Fibroblast of skin of right biceps (primary cell): ENCODE measurements at regions not wholly inside any gene's neighbourhood (a gene's known extent, or its start where the extent isn't known, plus 50 kb on each side); places are given as distances from the start of the nearest gene placed in this dataset.
"Not testable (repeated sequence)": the region's sequence is repeated elsewhere in the genome, so short reads cannot be mapped to it uniquely, and the experiment has no call there.

Source experiments
- DNase-seq: peaks from one replicate; pipeline ENCODE4 v3.0.0-alpha.2; 2013

DNA sequence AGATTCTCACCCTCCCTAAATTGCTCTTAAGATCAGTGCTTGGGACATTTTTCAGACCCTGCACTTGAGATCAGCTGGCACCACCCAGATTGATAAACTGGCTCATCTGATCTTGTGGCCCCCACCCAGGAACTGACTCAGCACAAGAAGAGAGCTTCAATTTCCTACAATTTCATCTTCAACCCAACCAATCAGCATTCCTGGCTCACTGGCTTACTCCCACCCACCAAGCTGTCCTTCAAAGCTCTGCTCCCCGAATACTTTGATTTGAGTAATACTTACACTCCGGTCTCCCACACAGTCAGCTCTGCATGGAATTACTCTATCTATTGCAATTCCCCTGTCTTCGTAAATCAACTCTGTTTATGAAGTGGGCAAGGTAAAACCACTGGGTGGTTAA is 461.9 kb upstream of the RGS18 start:
- DNase-seq, result peak; percentile 3

DNA sequence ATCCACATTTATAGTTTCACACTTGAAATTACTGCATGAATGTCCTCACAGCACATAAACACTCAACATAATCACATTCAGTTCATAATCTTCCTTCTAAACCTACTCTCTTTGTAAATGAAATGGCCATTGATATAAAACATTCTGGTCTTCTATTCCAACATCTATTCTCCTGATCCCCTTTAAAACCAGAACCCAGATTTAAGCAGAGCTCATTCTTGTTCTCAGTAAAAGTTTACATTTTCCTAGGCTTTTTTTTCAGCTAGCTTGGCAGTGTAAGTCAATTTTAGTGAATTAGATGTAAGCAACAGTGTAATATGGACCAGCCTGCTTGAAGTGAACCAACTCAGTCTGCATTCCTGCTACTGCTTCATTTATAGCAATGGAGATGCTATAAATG is 460.7 kb upstream of the RGS18 start:
- DNase-seq, result no peak

DNA sequence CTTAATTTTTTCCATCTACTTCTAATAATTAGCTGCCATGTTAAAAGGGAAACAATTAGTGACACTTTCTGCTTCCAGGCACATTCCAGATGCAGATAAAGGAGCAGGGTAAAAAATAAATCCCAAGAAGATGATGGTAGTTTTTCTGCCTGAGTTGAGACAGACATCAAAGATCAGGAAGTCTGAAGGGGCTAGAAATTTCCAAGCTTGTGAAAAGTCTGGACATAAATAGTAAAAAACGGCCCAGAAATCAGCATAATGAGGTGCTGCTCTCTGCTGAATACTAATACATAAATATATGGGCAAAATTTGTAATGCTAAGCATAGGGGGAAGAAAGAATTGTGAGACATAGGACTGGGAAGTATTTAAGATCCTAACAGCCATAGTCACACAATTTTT is 460.0 kb upstream of the RGS18 start:
- no peak for DNase-seq

DNA sequence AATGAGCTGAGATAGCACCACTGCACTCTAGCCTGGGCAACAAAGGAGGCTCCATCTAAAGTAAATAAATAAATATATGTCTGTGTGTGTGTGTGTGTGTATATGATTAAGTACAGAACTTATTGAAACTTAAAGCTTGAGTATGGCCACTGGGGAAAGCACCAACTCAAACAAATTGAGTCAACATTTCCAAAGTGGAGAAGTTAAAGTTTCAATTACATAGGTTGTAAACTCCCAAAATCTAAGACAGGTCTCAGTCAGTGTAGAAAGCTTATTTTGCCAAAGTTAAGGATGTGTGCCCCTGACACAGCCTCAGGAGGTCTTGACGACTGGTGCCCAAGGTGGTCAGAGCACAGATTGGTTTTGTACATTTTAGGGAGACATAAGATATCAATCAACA is 458.9 kb upstream of the RGS18 start:
- no peak for DNase-seq

DNA sequence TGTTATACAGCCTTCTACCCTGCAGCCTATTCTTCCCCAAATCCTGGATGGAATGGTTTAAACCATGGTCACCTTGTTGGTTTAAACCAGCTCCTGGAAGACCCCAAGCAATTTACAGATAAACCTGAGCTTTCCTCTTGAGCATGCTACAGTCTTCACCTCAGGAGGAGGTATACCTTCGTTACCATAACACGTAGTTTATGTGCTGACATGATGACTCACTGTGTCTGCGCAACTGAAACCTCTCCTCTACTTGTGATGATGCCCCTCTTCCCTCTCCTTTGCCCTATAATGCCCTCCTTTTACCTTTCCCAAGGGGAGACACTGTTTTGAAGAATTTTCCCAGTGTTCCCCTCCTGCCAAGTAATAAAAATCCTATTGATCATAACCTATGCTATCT is 457.3 kb upstream of the RGS18 start:
- DNase-seq, result no peak

DNA sequence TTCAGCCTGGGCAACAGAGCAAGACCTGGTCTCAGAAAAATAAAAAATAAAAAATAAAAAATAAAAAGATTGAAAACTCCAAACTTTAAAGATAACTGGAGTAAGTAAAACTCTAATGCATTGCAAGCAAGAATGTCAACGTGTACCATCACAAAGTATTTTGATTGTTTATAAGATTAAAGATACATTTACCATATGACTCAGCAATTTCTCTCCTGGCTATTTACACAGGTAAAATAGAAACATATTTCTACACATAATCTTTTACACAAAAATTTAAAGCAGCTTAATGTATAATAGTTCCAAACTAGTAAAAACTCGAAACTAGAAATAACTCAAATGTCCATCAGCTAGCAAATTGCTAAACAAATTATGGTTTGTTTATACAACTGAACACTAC is 456.1 kb upstream of the RGS18 start:
- no peak for DNase-seq

DNA sequence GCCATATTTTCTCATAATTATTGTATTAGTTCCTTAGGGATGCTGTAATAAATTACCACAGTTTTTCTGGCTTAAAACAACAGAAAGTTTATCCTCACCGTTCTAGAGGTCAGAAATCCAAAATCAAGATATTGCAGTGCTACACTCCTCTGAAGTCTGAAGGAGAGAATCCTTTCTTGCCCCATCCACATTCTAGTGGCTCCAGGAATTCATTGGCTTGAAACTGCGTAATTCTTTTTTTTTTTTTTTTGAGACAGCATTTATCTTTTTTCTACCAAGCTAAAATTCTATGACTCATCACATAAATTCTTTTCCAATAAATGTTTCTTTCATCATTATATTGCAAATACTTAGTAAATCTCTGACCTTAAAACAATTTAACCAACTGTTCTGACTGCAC is 451.0 kb upstream of the RGS18 start:
- peak; percentile 49 for DNase-seq

DNA sequence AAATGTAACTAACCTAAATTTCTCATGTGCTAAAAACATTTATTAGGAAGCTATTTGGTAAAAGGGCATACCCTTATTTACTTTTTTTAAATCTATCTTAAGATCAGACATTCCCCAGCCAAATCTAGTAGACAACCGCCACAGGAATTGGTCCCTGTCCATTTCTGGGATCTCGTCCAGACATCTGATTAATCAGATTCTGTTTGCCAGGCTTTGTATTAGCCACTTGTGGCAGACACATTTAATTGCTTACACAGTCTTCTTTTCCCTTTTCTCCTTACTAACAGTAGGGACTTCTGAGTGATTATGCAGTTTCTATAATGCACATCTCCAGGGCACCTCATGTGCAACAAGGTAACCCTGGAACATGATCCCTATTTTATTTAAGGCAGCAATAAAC is 449.0 kb upstream of the RGS18 start:
- DNase-seq, result peak; percentile 31

DNA sequence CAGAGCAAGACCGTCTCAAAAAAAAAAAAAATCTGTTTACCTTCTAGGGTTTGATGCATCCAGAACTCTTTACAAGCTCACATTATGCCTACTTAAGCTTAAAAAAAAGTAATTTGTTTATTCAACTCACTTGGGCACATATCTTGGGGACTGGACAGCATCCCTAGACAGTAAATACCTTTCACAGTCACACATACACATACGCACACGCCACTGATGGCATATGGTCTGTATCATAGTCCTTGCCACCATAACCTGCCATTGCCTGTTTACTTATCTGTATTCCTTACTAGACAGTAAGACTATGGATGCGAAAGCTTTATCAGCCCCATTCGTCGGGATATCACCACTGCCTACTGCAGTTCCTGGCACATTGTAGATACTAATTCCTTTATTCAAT is 446.3 kb upstream of the RGS18 start:
- no peak for DNase-seq

DNA sequence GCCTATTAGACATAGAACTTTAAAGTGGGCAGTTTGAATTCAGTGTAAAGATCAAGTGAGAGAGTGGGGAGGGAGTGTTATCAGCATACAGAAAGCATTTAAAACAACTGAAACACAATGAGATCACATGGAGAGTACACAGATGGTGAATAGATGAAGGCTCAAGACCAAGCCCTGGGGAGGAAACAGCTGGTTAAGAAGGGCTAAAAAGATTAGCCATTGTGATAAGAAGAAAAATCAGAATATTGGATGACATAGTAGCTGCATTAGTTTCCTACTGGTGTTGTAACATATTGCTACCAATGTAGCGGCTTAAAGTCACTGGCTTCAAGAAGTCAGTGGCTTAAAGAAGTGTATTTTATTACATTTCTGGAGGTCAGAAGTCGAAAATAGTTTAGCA is 443.4 kb upstream of the RGS18 start:
- no peak for DNase-seq

DNA sequence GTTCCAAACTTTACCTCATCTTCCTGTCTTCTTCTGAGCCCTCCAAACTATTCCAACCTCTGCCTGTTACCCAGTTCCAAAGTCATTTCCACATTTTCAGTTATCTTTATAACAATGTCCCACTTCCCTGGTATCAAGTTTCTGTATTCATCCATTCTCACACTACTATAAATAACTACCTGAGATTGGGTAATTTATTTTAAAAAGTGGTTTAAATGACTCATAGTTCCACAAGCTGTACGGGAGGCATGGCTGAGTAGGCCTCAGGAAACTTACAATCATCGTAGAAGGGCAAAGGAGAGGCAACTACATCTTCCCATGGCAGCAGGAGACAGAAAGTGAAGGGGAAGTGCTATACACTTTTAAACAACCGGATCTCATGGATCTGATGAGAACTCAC is 428.5 kb upstream of the RGS18 start:
- DNase-seq, result peak; percentile 2

DNA sequence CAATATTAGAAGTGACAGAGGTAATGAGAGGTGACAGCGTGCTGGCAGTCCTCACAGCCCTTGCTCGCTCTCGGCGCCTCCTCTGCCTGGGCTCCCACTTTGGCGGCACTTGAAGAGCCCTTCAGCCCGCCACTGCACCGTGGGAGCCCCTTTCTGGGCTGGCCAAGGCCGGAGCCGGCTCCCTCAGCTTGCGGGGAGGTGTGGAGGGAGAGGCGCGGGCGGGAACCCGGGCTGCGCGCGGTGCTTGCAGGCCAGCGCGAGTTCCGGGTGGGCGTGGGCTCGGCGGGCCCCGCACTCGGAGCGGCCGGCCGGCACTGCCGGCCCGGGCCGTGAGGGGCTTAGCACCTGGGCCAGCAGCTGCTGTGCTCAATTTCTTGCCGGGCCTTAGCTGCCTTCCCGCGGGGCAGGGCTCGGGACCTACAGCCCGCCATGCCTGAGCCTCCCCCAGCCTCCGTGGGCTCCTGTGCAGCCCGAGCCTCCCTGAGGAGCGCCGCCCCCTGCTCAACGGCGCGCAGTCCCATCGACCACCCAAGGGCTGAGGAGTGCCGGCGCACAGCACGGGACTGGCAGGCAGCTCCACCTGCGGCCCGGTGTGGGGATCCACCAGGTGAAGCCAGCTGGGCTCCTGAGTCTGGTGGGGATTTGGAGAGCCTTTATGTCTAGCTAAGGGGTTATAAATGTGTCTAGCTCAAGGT is 426.5 kb upstream of the RGS18 start:
- DNase-seq, result not testable (repeated sequence)

DNA sequence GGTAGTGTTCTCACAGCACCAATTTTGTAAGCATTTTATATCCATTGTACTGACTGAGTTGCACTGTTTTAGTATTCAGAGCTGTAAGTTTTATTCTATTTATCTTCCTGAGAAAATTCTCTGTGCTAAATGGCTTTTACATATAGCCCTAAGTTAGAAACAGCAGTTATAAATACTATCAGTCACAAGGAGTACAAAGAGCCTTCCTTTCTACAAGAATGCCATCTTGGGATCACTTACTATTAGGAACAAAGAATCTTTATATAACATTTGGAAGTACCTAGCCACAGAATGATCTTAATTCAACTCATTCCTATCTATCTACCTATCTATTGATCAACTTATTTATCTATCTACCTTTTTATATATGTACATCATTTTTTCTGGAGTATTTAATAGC is 423.9 kb upstream of the RGS18 start:
- DNase-seq, result no peak

DNA sequence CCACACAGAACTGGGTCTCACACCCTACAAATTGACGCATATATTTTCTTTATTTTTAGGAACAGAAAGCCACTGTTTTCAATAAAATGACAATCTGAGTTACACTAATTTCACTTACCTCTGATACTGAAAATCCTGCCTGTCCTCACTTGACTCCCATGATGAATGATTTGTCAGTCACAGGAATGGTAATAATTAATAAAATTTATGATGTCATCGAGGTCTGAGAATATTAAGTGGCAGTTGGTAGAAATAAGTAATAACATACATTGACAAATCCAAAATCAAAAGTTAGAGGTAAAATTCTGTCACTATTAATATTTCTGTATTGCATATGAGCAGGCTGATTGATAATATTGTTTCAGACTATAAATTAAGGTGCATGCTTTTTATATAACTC is 418.7 kb upstream of the RGS18 start:
- DNase-seq, result no peak

DNA sequence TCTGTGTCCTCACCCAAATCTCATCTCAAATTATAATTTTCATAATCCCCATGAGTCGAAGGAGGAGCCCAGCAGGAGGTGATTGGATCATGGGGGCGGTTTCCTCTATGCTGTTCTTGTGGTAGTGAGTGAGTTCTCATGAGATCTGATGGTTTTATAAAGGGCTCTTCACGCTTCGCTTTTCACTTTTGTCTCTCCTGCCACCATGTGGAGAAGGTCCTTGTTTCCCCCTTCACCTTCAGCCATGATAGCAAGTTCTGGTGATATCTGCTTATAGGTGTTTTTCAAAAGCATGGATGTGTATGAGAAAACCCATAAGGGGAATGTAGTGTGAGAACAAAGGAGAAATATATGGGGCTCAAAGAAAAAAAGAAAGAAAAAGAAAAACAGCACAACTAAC is 405.9 kb upstream of the RGS18 start:
- DNase-seq, result no peak

DNA sequence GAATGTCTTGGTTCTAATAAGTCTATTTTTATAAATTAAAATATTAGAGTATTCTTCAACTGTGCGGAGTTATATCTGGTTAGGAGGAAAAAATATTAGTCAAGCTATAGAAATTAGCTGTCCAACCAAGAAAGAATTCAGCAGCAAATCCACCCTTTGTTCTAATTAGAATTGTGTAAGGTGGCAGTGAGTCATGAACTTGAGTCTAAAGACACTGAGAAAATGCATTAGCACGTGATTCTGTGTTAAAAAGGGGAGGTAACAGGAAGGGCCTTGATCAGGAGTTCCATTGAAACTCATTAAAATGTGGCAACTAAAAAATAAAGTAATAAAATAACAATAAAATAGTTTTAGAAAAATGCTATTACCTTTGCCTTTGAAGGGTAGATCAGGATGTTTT is 398.2 kb upstream of the RGS18 start:
- DNase-seq, result no peak

DNA sequence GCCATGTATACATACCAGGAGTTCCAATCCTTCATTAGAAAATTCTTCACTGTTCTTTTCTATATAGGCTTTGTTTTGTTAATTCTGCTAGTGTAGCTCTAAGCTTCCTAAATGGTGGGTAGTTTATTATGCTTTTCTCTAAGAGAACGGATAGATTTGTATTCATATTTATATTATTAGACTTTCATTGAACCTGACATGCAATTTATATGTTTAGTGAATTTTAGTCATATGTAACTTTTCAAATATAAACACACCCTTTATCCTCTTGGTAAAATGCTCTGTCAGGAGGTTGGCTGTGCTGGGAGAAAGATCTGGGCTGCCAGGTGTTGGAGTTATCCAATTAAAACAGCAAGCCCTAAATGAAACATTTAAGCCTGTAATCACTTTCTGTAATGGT is 369.7 kb upstream of the RGS18 start:
- no peak for DNase-seq

DNA sequence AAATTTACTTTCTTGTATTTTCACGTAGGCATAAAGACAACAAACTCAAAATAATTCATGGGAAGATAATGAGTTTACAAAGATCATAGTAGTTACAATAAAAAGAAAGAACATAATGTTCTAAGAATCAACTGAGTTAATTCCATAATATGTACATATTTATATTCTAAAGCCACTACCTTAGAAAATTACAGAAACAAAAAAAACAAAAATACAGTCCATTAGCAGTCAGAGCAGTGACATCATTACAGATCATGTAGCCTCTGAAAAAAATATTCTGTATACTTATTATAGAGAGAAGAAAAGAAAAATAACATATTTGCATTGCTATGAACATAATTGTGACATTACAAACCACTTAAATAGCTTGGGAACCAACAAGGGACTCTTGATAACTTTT is 360.1 kb upstream of the RGS18 start:
- DNase-seq, result no peak

DNA sequence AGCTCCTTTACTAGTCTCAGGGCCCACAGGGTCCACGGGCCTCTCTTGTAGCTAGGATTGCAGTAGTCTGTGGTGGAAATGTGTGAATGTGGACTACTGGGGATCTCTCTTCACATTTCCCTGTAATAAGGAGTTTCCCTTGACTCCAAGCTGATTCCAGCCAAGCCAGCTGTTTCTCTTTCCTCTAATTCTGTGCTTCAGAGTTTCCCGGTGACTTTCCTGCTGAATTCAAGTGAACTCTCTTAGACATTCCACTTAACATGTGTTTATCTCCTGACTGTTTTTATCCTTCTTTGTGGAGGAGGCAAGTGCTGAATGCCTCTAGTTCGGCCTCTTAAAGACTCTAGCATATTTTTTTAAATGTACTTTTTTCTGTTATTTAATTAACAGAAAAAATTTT is 354.0 kb upstream of the RGS18 start:
- DNase-seq, result no peak

DNA sequence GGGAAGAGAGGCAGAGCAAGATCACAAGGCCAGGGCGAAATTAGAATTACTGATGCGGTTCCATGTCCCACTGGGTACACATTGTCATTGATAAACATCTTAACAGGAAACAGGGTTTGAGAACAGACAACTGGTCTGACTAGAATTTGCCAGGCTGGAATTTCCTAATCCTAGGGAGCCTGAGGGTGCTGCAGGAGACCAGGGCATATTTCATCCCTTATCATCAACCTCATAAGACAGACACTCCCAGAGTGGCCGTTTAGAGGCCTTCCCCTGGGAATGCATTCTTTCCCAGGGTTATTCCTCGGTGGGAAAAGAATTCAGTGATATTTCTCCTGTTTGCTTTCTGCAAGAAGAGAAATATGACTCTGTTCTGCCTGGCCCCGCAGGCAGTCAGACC is 344.7 kb upstream of the RGS18 start:
- not testable (repeated sequence) for DNase-seq

DNA sequence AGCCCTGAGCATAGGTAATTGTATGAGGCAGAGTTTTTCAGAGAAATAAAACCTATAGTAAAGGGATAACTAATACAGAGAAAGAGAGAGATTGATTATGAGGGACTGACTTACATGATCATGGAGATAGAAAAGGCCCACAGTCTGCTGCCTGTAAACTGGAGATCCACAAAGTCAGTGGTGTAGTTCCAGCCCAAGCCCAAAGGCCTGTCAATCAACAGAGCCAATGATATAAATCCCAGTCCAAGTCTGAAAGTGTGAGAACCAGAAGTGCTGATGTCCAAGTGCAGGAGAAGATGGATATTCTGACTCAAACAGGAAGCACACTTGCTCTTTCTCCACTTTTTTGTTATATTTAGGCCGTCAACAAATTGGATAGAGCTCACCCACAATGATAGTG is 340.1 kb upstream of the RGS18 start:
- no peak for DNase-seq

DNA sequence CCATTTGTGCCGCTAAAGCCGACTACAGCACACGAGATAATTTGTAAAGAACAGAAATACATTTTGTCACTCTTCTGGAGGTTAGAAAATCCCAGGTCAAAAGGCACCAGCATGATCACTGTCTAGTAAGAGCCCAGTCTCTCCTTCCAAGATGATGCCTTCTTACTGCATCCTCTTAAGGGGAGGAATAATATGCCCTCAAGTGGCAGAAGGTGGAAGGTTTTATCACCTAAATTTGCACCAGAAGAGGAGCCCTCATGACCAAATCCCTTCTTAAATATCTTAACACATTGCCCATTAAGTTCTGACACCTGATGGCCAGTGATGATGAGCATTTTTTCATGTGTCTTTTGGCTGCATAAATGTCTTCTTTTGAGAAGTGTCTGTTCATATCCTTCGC is 326.7 kb upstream of the RGS18 start:
- peak; percentile 6 for DNase-seq

DNA sequence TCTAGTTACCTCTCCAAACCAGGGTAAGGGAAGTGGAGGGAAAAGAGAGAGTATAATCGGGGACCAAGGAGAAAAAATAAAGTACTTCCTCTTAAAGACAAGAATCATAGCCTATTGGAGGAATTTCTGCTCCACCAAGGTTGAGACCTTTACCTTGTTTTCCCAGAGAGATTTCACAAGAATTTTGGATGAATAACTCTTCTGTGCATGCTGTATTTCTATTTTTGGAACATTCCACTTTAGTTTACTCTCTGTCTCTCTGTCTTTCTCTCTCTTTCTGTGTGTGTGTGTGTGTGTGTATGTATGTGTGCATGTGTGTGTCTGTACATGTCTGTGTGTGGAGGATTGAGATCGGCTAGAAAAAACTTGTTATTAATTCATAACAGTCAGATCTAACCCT is 318.4 kb upstream of the RGS18 start:
- DNase-seq, result peak; percentile 74

DNA sequence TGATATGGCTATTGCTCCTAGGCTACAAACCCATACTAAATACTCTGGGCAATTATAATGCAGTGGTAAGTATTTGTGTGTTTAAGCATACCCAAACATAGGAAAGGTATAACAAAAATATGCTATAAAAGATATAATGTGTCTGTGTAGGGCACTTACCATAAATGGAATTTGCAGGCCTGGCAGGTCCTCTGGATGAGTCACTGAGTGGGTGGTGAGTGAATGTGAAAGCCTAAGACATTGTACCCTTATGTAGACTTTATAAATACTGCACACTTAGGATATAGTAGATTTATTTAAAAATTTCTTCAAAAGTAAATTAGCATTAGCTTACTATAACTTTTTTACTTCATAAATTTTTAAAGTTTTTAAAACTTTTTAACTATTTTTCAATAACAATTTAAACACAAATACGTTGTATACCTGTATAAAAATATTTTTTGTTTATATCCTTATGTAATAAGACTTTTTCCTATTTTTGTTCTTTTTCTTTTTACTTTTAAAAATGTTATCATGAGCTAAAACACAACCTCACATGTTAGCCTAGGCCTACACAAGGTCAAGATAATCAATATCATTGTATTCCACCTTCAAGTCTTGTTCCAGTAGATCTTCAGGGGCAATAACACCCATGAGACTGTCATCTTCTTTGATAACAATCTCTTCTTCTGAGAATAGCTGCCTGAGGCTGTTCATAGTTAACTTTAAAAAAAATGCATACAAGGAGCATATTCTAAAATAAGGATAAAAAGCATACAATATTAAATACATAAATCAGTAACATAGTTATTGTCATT is 306.3 kb upstream of the RGS18 start:
- DNase-seq, result peak; percentile 46

DNA sequence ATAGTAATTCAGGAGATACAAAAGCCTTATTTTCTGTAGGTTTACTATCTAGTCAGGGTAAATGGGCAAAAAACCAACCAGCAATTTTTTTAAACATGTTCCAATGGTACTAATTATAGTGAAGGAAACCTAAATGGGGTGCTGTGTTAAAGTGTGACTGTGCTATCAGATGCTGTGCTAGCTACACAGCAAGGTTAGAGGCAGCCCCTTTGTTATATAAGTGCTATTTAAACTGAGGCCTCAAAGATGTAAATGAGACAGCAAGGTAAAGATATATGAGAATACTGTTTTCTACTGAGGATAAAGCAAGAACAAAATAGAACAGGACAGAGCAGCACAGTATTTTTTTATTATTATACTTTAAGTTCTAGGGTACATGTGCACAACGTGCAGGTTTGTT is 305.4 kb upstream of the RGS18 start:
- DNase-seq, result no peak
